Loucy (cell line): ENCODE measurements at regions not wholly inside any gene's neighbourhood (a gene's known extent, or its start where the extent isn't known, plus 50 kb on each side); places are given as distances from the start of the nearest gene placed in this dataset.

Experiments
- H2AFZ ChIP-seq: fragments of 200-600 bp; sonication (generic); 2 replicates; pipeline ENCODE4 v1.6.0; 2016; ENCODE audit warnings: antibody characterized with exemption, mild to moderate bottlenecking, low read length, moderate library complexity
- H3F3A ChIP-seq: fragments of 200-600 bp; 2 replicates; pipeline ENCODE4 v1.6.0; 2016; ENCODE audit warnings: antibody characterized with exemption, low read depth, mild to moderate bottlenecking
- H3K27me3 ChIP-seq: fragments of 200-600 bp; sonication (generic); 2 replicates; pipeline ENCODE4 v1.6.1; 2014; ENCODE audit warnings: low read length, mild to moderate bottlenecking; ENCODE audit not compliant: insufficient read depth, poor library complexity, severe bottlenecking
- H3K36me3 ChIP-seq: fragments of 200-600 bp; sonication (generic); 2 replicates; pipeline ENCODE4 v1.6.1; 2016; ENCODE audit warnings: low read length; ENCODE audit not compliant: insufficient read depth
- H3K4me1 ChIP-seq: fragments of 200-600 bp; sonication (generic); 2 replicates; pipeline ENCODE4 v1.5.1; 2014; ENCODE audit warnings: low read length, mild to moderate bottlenecking; ENCODE audit not compliant: insufficient read depth, poor library complexity, severe bottlenecking
- H3K4me2 ChIP-seq: fragments of 200-600 bp; sonication (generic); 2 replicates; pipeline ENCODE4 v1.6.0; 2014; ENCODE audit warnings: antibody characterized with exemption, low read length, low read depth, mild to moderate bottlenecking; ENCODE audit not compliant: poor library complexity, severe bottlenecking
- H3K4me3 ChIP-seq: fragments of 200-600 bp; sonication (generic); 2 replicates; pipeline ENCODE4 v1.5.1; 2014; ENCODE audit warnings: low read length, mild to moderate bottlenecking, mixed read lengths; ENCODE audit not compliant: poor library complexity, severe bottlenecking
- H3K79me2 ChIP-seq: fragments of 200-600 bp; sonication (generic); 2 replicates; pipeline ENCODE4 v1.6.1; 2014; ENCODE audit warnings: low read length; ENCODE audit not compliant: insufficient read depth
- H3K9ac ChIP-seq: fragments of 200-600 bp; sonication (generic); 2 replicates; pipeline ENCODE4 v1.6.0; 2014; ENCODE audit warnings: mild to moderate bottlenecking, low read depth, low read length, moderate library complexity; ENCODE audit not compliant: poor library complexity, severe bottlenecking
- H3K9me2 ChIP-seq: fragments of 200-600 bp; sonication (generic); replicated peaks from 2 replicates; pipeline ENCODE4 v1.6.1; 2016; ENCODE audit warnings: low read depth, low read length, mixed read lengths
- H3K9me3 ChIP-seq: fragments of 200-600 bp; sonication (generic); 2 replicates; pipeline ENCODE4 v1.6.1; 2014; ENCODE audit warnings: mild to moderate bottlenecking, antibody characterized with exemption, low read length, low read depth; ENCODE audit not compliant: insufficient read depth
- H4K20me1 ChIP-seq: fragments of 200-600 bp; sonication (generic); 2 replicates; pipeline ENCODE4 v1.6.0; 2014; ENCODE audit warnings: antibody characterized with exemption, low read length, mild to moderate bottlenecking; ENCODE audit not compliant: insufficient read depth, poor library complexity, severe bottlenecking
- EZH2phosphoT487 ChIP-seq: fragments of 200-600 bp; IDR thresholded peaks from 2 replicates; pipeline ENCODE4 v1.6.1; 2018; ENCODE audit warnings: antibody characterized with exemption, mild to moderate bottlenecking, moderate library complexity, borderline replicate concordance
- TF ChIP-seq, protein P1 (sequence below): fragments of 200-600 bp; sonication (generic); conservative IDR thresholded peaks from 2 replicates; pipeline ENCODE4 v1.5.1; 2014; ENCODE audit warnings: mild to moderate bottlenecking, antibody characterized with exemption, low read length

DNA sequence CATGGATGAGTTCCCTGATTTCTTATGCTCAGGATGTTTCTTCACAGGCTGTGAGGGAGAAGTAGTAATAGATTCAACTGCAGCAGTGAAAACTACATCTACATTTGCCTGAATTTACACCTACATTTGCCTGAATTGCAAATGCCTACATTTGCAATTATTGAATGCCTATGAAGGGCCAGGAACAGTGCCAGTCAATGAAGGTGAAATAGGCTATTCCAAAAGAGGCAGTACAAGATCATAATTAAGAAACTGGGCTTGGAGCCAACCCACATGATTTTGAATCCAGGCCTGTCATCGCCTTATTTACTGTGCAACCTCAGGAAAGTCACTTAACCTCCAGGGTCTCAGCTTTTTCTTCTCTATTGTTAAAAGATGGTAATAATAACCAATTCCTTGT, 1353.3 kb downstream of the FAM181B start:
- H3K9me2 ChIP-seq = no peaks in the 10 kb centered on the region
- no peak overlapping the region for H3K4me2 ChIP-seq
- no peak overlapping the region for H3K4me3 ChIP-seq
- no peaks in the 10 kb centered on the region for H3F3A ChIP-seq
- H3K79me2 ChIP-seq = no peaks in the 10 kb centered on the region
- no peak overlapping the region for H3K9ac ChIP-seq
- H3K27me3 ChIP-seq = no peaks in the 10 kb centered on the region
- no peaks in the 10 kb centered on the region for H3K36me3 ChIP-seq
- H2AFZ ChIP-seq = no peak overlapping the region
- H4K20me1 ChIP-seq = no peaks in the 10 kb centered on the region
- TF ChIP-seq, protein P1, sequence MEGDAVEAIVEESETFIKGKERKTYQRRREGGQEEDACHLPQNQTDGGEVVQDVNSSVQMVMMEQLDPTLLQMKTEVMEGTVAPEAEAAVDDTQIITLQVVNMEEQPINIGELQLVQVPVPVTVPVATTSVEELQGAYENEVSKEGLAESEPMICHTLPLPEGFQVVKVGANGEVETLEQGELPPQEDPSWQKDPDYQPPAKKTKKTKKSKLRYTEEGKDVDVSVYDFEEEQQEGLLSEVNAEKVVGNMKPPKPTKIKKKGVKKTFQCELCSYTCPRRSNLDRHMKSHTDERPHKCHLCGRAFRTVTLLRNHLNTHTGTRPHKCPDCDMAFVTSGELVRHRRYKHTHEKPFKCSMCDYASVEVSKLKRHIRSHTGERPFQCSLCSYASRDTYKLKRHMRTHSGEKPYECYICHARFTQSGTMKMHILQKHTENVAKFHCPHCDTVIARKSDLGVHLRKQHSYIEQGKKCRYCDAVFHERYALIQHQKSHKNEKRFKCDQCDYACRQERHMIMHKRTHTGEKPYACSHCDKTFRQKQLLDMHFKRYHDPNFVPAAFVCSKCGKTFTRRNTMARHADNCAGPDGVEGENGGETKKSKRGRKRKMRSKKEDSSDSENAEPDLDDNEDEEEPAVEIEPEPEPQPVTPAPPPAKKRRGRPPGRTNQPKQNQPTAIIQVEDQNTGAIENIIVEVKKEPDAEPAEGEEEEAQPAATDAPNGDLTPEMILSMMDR = no peak
- TF ChIP-seq EZH2phosphoT487 = no peak
- no peaks in the 10 kb centered on the region for H3K4me1 ChIP-seq
- no peaks in the 10 kb centered on the region for H3K9me3 ChIP-seq

DNA sequence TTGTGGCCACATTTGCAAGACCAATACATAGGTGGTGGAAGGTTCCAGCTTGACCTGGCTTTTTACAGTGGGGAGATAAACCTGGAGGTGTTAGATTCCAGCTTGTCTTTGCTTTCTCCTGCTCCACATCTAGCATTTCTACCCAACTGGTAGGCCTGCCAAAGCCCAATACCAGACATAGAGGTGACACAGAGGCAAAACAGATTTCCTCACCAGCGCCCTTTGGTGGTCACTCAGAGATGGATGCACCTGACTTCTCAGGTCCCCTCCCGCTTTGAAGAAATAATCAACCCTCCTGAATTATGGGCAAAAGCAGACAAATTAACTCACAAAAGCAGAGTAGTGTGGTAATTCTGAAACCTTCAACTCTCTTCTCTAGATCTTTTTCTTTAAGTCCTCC, 1356.2 kb downstream of the FAM181B start:
- no peaks in the 10 kb centered on the region for H3K27me3 ChIP-seq
- H3K9ac ChIP-seq = no peak overlapping the region
- H3K4me1 ChIP-seq = no peaks in the 10 kb centered on the region
- TF ChIP-seq, protein P1 = no peak
- no peak for TF ChIP-seq EZH2phosphoT487
- no peak overlapping the region for H3K4me3 ChIP-seq
- H3K4me2 ChIP-seq = no peak overlapping the region
- H3K79me2 ChIP-seq = no peaks in the 10 kb centered on the region
- no peaks in the 10 kb centered on the region for H3F3A ChIP-seq
- no peaks in the 10 kb centered on the region for H3K9me3 ChIP-seq
- H2AFZ ChIP-seq = no peak overlapping the region
- H4K20me1 ChIP-seq = no peaks in the 10 kb centered on the region
- H3K9me2 ChIP-seq = no peaks in the 10 kb centered on the region
- H3K36me3 ChIP-seq = no peaks in the 10 kb centered on the region

DNA sequence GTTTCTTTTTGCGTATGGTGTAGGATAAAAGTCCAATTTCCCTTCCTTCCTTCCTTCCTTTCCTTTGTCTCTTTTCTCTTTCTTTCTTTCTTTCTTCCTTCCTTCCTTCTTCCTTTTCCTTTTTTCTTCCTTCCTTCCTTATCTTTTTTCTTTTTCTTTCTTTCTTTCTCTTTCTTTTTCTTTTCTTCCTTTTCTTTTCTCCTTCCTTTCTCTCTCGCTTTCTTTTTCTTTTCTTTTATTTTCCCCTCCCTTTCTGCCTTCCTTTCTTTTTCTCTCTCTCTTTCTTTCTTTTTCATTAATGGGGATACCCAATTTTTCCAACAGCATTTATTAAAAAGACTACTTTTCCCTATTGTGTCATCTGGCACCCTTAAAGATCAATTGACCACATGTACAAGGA, 1359.7 kb downstream of the FAM181B start:
- no peaks in the 10 kb centered on the region for H3K79me2 ChIP-seq
- no peak for TF ChIP-seq EZH2phosphoT487
- TF ChIP-seq, protein P1 = no peak
- no peak overlapping the region for H3K4me3 ChIP-seq
- H3K4me2 ChIP-seq = no peak overlapping the region
- no peaks in the 10 kb centered on the region for H3K4me1 ChIP-seq
- no peaks in the 10 kb centered on the region for H3K27me3 ChIP-seq
- no peak overlapping the region for H3K9ac ChIP-seq
- H3K9me3 ChIP-seq = no peaks in the 10 kb centered on the region
- no peak overlapping the region for H2AFZ ChIP-seq
- no peaks in the 10 kb centered on the region for H3K36me3 ChIP-seq
- H3K9me2 ChIP-seq = no peaks in the 10 kb centered on the region
- H4K20me1 ChIP-seq = no peaks in the 10 kb centered on the region
- no peaks in the 10 kb centered on the region for H3F3A ChIP-seq
